Astrocyte of the spinal cord (primary cell): ENCODE measurements at regions not wholly inside any gene's neighbourhood (a gene's known extent, or its start where the extent isn't known, plus 50 kb on each side); places are given as distances from the start of the nearest gene placed in this dataset.

Source experiments
- DNase-seq: peaks from one replicate; pipeline ENCODE4 v3.0.0; 2011; ENCODE audit warnings: low read depth, low spot score
- H3K4me3 ChIP-seq: 2 replicates; pipeline ENCODE4 v1.5.1; 2011; ENCODE audit warnings: low read depth, mild to moderate bottlenecking, low read length, moderate library complexity
- CTCF ChIP-seq: IDR thresholded peaks from 2 replicates; pipeline ENCODE4 v1.5.1; 2012; ENCODE audit warnings: low read depth, mild to moderate bottlenecking, low read length, inconsistent platforms
- in situ Hi-C: cut with HindIII; loops from 2 replicates; pipeline ENCODE4 v1.10.0; 2017; ENCODE audit warnings: low sequenced_read_pairs

GRCh38 chr14:87678624-87679023 lies 314.4 kb downstream of the GALC start:
- no peak overlapping the region for H3K4me3 ChIP-seq
- no peak for DNase-seq
- in situ Hi-C loops = no loop called here
- TF ChIP-seq CTCF = no peak

DNA sequence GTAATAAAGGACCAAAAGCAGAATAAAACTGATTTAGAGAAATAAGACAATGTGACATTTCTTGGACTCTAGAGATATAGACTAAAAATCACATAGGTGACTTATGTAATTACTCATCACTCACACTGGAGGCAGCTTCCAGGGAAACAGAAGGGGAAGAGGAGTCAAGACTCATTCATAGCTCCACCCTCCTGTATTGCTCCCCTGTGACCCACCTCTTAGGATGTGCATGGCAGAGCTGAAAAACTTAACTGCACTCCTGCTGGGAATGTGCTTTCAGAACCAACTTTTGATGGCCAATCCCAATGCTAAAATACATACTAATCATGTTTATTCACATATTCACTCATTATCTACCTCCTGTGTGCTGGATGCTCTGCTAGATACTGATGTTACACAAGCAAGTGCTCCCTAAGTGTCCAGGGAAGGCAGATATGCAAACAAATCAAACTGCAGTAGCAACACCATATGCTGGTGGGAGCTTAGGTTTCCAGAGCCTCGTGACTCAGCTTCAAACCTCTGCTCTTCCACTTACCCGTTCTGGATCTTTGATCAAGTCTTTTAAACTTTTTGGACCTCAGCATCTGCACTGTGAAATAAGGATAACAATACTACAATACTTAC lies 316.1 kb downstream of the GALC start:
- DNase-seq = no peak
- in situ Hi-C loops = no loop called here
- no peak for TF ChIP-seq CTCF
- no peak overlapping the region for H3K4me3 ChIP-seq

GRCh38 chr14:87667659-87668058 lies 325.3 kb downstream of the GALC start:
- TF ChIP-seq CTCF = no peak
- no peak overlapping the region for H3K4me3 ChIP-seq
- DNase-seq = no peak
- in situ Hi-C loops = no loop called here

DNA sequence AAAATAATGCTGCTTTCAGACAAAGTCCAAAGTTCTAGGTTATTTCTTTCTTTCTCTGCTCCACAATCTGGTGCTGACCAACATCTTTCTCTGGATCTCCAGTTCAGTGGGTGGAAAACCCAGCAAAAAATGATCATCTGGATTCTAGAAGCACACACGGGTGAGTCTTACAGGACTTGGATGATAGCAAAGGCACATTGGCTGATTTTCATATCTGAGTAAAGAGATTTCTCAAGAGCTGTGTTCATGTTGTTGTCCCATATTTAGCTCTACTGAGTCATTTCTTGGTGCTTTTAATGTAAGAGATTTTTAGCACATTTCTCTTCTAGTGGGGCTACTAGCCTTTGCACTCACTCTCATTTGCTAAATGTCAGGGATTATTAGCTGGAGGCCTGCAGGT lies 336.7 kb downstream of the GALC start:
- no peak for DNase-seq
- no peak for TF ChIP-seq CTCF
- no peak overlapping the region for H3K4me3 ChIP-seq
- in situ Hi-C loops = no loop called here

- DNase-seq = no peak
- in situ Hi-C loops = no loop called here
Observed at GRCh38 chr14:87652278-87652677, 340.7 kb downstream of the GALC start.

GRCh38 chr14:87644689-87645088 lies 348.3 kb downstream of the GALC start:
- DNase-seq = no peak
- H3K4me3 ChIP-seq = no peak overlapping the region
- no peak for TF ChIP-seq CTCF
- in situ Hi-C loops = no loop called here

More at GRCh38 chr14:87652278-87652677, 340.7 kb downstream of the GALC start:
- no peak for TF ChIP-seq CTCF
- no peak overlapping the region for H3K4me3 ChIP-seq
